ENCODE measurements at regions not wholly inside any gene's neighbourhood (a gene's known extent, or its start where the extent isn't known, plus 50 kb on each side); places are given as distances from the start of the nearest gene placed in this dataset.

DNA sequence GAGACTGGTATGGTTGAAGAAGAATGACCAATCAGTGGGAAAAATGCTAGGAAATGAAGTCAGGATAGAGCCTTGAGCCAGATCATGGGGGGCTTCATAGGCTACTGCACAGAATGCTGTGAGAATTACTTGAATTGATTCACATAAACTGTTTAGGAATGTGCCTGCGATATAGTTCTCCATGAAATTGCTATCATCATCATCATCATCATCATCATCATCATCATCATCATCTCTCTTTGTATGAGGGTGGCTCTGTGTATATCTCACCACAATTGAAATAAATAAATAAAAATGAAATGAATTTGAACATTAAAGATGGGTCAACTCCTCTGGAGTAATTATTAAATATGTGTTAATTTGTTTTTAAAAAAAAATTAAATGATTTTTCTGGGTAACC is 148.6 kb upstream of the LEF1 start:
- dilution Hi-C loops (cut with MboI; ENCODE audit: extremely low pct_ligation_motif_present, low sequenced_read_pairs), result no loop called here
- no TSS peak for BruUV-seq (replicated peaks)
- no peaks in the 10 kb centered on the region for H3K4me1 ChIP-seq (ENCODE audit: control insufficient read depth, extremely low read depth, insufficient read depth, low read length)
- POLR2A ChIA-PET, result no interaction called here
- no peaks in the 10 kb centered on the region for H3K9me1 ChIP-seq (replicated peaks; ENCODE audit: control insufficient read depth, extremely low read depth, insufficient read depth, low read length)
- H3K9ac ChIP-seq (replicated peaks; ENCODE audit: extremely low read depth, insufficient read depth, low read length), result no peak overlapping the region
- no peak overlapping the region for H3K4me2 ChIP-seq (ENCODE audit: insufficient read depth, low read length)
- H3K27me3 ChIP-seq (ENCODE audit: control insufficient read depth in 2 of 2, insufficient read depth in 2 of 2, low read length in 2 of 2), result no peaks in the 10 kb centered on the region
- CTCF ChIA-PET, result no interaction called here
- intact Hi-C loops (cut with micrococcal nuclease), result no loop called here
- no peaks in the 10 kb centered on the region for H3K9me3 ChIP-seq (replicated peaks; ENCODE audit: control insufficient read depth, insufficient read depth, low read length)
- H3K79me2 ChIP-seq (ENCODE audit: control insufficient read depth, insufficient read depth, low read length), result no peaks in the 10 kb centered on the region
- H2AFZ ChIP-seq (ENCODE audit: low read depth, low read length), result no peak overlapping the region
- no peaks in the 10 kb centered on the region for H3K36me3 ChIP-seq (ENCODE audit: control insufficient read depth in 2 of 2, extremely low read depth in 1 of 2, insufficient read depth in 2 of 2, low read length in 2 of 2)
- H3K4me3 ChIP-seq (replicated peaks in 1 of 3; ENCODE audit: insufficient read depth in 1 of 3, low read depth in 1 of 3, low read length in 3 of 3), result no peak overlapping the region
- TF ChIP-seq POLR2AphosphoS5 (IDR thresholded peaks at IDR 0.05; ENCODE audit: insufficient read depth, low read depth, low read length) (no peak), MAX (IDR thresholded peaks at IDR 0.05; ENCODE audit: insufficient read depth, insufficient read length) (no peak), POLR2A (IDR thresholded peaks at IDR 0.05; ENCODE audit: low read depth, low read length) (no peak), EZH2 (IDR thresholded peaks at IDR 0.05; ENCODE audit: borderline replicate concordance, low read depth, low read length, severe bottlenecking) (no peak), FOS (IDR thresholded peaks at IDR 0.05; ENCODE audit: borderline replicate concordance, insufficient read depth, low read length) (no peak)
- FAIRE-seq (no peak), DNase-seq (ENCODE audit: low read depth, low spot score) (no peak)
- no peak overlapping the region for H3K27ac ChIP-seq (ENCODE audit: insufficient read depth, low read depth, low read length)
- H4K20me1 ChIP-seq (replicated peaks; ENCODE audit: control insufficient read depth, extremely low read depth, insufficient read depth, low read length), result no peaks in the 10 kb centered on the region

DNA sequence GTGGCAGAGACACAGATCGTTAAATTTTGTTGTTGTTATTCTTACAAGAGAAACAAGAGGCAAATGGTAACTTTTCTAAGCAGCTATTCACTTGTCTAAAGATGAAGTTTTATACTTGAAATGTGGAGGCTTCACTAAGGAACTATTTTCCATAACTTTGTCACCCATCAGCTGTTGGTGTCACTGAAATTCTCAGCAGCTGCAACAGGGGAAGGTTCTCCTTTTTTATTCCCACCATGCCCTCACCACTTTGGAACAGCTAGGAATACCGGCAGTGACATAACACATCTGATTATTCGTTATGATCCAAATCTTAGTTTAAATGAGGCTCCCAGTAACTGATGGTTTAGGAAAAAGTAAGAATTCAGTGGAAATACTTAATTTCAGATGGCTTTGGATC is 147.0 kb upstream of the LEF1 start:
- Histone ChIP-seq H3K9ac (replicated peaks; ENCODE audit: extremely low read depth, insufficient read depth, low read length) (no peak overlapping the region), H3K4me1 (ENCODE audit: control insufficient read depth, extremely low read depth, insufficient read depth, low read length) (no peaks in the 10 kb centered on the region), H3K27ac (ENCODE audit: insufficient read depth, low read depth, low read length) (no peak overlapping the region), H3K27me3 (ENCODE audit: control insufficient read depth in 2 of 2, insufficient read depth in 2 of 2, low read length in 2 of 2) (no peaks in the 10 kb centered on the region), H3K4me3 (replicated peaks in 1 of 3; ENCODE audit: insufficient read depth in 1 of 3, low read depth in 1 of 3, low read length in 3 of 3) (no peak overlapping the region), H3K79me2 (ENCODE audit: control insufficient read depth, insufficient read depth, low read length) (no peaks in the 10 kb centered on the region), H3K9me3 (replicated peaks; ENCODE audit: control insufficient read depth, insufficient read depth, low read length) (no peaks in the 10 kb centered on the region), H3K9me1 (replicated peaks; ENCODE audit: control insufficient read depth, extremely low read depth, insufficient read depth, low read length) (no peaks in the 10 kb centered on the region), H3K4me2 (ENCODE audit: insufficient read depth, low read length) (no peak overlapping the region), H4K20me1 (replicated peaks; ENCODE audit: control insufficient read depth, extremely low read depth, insufficient read depth, low read length) (no peaks in the 10 kb centered on the region), H3K36me3 (ENCODE audit: control insufficient read depth in 2 of 2, extremely low read depth in 1 of 2, insufficient read depth in 2 of 2, low read length in 2 of 2) (no peaks in the 10 kb centered on the region), H2AFZ (ENCODE audit: low read depth, low read length) (no peak overlapping the region)
- TF ChIP-seq POLR2A (IDR thresholded peaks at IDR 0.05; ENCODE audit: low read depth, low read length) (no peak), MYC (IDR thresholded peaks at IDR 0.05; ENCODE audit: low read depth, low read length) (no peak), MAX (IDR thresholded peaks at IDR 0.05; ENCODE audit: insufficient read depth, insufficient read length) (no peak), FOS (IDR thresholded peaks at IDR 0.05; ENCODE audit: borderline replicate concordance, insufficient read depth, low read length) (no peak), GATA2 (IDR thresholded peaks at IDR 0.05; ENCODE audit: insufficient read depth, insufficient read length, low read depth, low read length) (no peak), CTCF (IDR thresholded peaks at IDR 0.05; ENCODE audit: extremely low read depth in 1 of 2, insufficient read depth in 1 of 2, low read depth in 1 of 2, low read length in 2 of 2) (no peak), EZH2 (IDR thresholded peaks at IDR 0.05; ENCODE audit: borderline replicate concordance, low read depth, low read length, severe bottlenecking) (no peak), POLR2AphosphoS5 (IDR thresholded peaks at IDR 0.05; ENCODE audit: insufficient read depth, low read depth, low read length) (no peak), JUN (IDR thresholded peaks at IDR 0.05; ENCODE audit: borderline replicate concordance, insufficient read depth, insufficient read length, low read depth) (no peak)
- DNase-seq (ENCODE audit: low read depth, low spot score), result no peak
- CTCF ChIA-PET, result no interaction called here
- POLR2A ChIA-PET, result no interaction called here
- no TSS peak for BruUV-seq (replicated peaks)
- dilution Hi-C loops (cut with MboI; ENCODE audit: extremely low pct_ligation_motif_present, low sequenced_read_pairs), result no loop called here
- no peak for FAIRE-seq
- intact Hi-C loops (cut with micrococcal nuclease), result no loop called here

Measured in endothelial cell of umbilical vein (primary cell).